ENCODE measurements at regions not wholly inside any gene's neighbourhood (a gene's known extent, or its start where the extent isn't known, plus 50 kb on each side); places are given as distances from the start of the nearest gene placed in this dataset.

GRCh38 chr2:88261725-88262124 is 91.6 kb downstream of the THNSL2 start:
- H3K4me3 ChIP-seq (ENCODE audit: low read depth, low read length): no peak overlapping the region
- DNase-seq (ENCODE audit: low read depth): no peak
- no peak for TF ChIP-seq CTCF (IDR thresholded peaks at IDR 0.05; ENCODE audit: control insufficient read depth, extremely low read depth, insufficient read depth)

GRCh38 chr2:88258208-88258607 is 88.1 kb downstream of the THNSL2 start:
- no peak for TF ChIP-seq CTCF (IDR thresholded peaks at IDR 0.05; ENCODE audit: control insufficient read depth, extremely low read depth, insufficient read depth)
- no peak overlapping the region for H3K4me3 ChIP-seq (ENCODE audit: low read depth, low read length)
- no peak for DNase-seq (ENCODE audit: low read depth)

- no peak for DNase-seq (ENCODE audit: low read depth)
- H3K4me3 ChIP-seq (ENCODE audit: low read depth, low read length): no peak overlapping the region
- no peak for TF ChIP-seq CTCF (IDR thresholded peaks at IDR 0.05; ENCODE audit: control insufficient read depth, extremely low read depth, insufficient read depth)
Measured at GRCh38 chr2:88254437-88255091, 84.4 kb downstream of the THNSL2 start.

- H3K4me3 ChIP-seq (ENCODE audit: low read depth, low read length): no peak overlapping the region
- TF ChIP-seq CTCF (IDR thresholded peaks at IDR 0.05; ENCODE audit: control insufficient read depth, extremely low read depth, insufficient read depth): no peak
- DNase-seq (ENCODE audit: low read depth): no peak
Measured at GRCh38 chr2:88253997-88254396, 83.9 kb downstream of the THNSL2 start.

GRCh38 chr2:88253375-88253774 is 83.2 kb downstream of the THNSL2 start:
- no peak for DNase-seq (ENCODE audit: low read depth)
- no peak for TF ChIP-seq CTCF (IDR thresholded peaks at IDR 0.05; ENCODE audit: control insufficient read depth, extremely low read depth, insufficient read depth)
- no peak overlapping the region for H3K4me3 ChIP-seq (ENCODE audit: low read depth, low read length)

- TF ChIP-seq CTCF (IDR thresholded peaks at IDR 0.05; ENCODE audit: control insufficient read depth, extremely low read depth, insufficient read depth): no peak
- DNase-seq (ENCODE audit: low read depth): no peak
- no peak overlapping the region for H3K4me3 ChIP-seq (ENCODE audit: low read depth, low read length)
Measured at GRCh38 chr2:88252646-88253045, 82.5 kb downstream of the THNSL2 start.

GRCh38 chr2:88252111-88252510 is 82.0 kb downstream of the THNSL2 start:
- no peak for DNase-seq (ENCODE audit: low read depth)
- H3K4me3 ChIP-seq (ENCODE audit: low read depth, low read length): no peak overlapping the region
- no peak for TF ChIP-seq CTCF (IDR thresholded peaks at IDR 0.05; ENCODE audit: control insufficient read depth, extremely low read depth, insufficient read depth)
